Neural cell (in vitro differentiated cells): ENCODE measurements at regions not wholly inside any gene's neighbourhood (a gene's known extent, or its start where the extent isn't known, plus 50 kb on each side); places are given as distances from the start of the nearest gene placed in this dataset.

Experiments used
- CTCF ChIP-seq: fragments of 450-650 bp; IDR thresholded peaks from 2 replicates; pipeline ENCODE4 v1.5.1; 2014; ENCODE audit warnings: antibody characterized with exemption, mild to moderate bottlenecking, moderate library complexity; ENCODE audit not compliant: poor library complexity, severe bottlenecking
- EP300 ChIP-seq: fragments of 450-650 bp; conservative IDR thresholded peaks from 2 replicates; pipeline ENCODE4 v1.6.1; 2014; ENCODE audit warnings: antibody characterized with exemption, mild to moderate bottlenecking, moderate library complexity; ENCODE audit not compliant: poor library complexity, severe bottlenecking
- EZH2 ChIP-seq: fragments of 200-600, 300-800 bp; shearing (Covaris generic), sonication (generic); IDR thresholded peaks from 2 replicates; pipeline ENCODE4 v1.6.1; 2014; ENCODE audit warnings: antibody characterized with exemption, low read length, borderline replicate concordance, mild to moderate bottlenecking; ENCODE audit not compliant: insufficient read depth, poor library complexity, severe bottlenecking
- POLR2AphosphoS5 ChIP-seq: IDR thresholded peaks from 2 replicates; pipeline ENCODE4 v1.6.1; 2012
- RAD21 ChIP-seq: fragments of 450-650 bp; conservative IDR thresholded peaks from 2 replicates; pipeline ENCODE4 v1.6.1; 2014; ENCODE audit warnings: antibody characterized with exemption, mild to moderate bottlenecking, moderate library complexity
- REST ChIP-seq: IDR thresholded peaks from 2 replicates; pipeline ENCODE4 v1.6.1; 2012; ENCODE audit warnings: borderline replicate concordance
- SMC3 ChIP-seq: fragments of 450-650 bp; conservative IDR thresholded peaks from 2 replicates; pipeline ENCODE4 v1.6.1; 2014; ENCODE audit warnings: antibody characterized with exemption, mild to moderate bottlenecking, moderate library complexity; ENCODE audit not compliant: poor library complexity
- TAF1 ChIP-seq: IDR thresholded peaks from 2 replicates; pipeline ENCODE4 v1.6.1; 2012; ENCODE audit warnings: low read depth

- TF ChIP-seq EP300 (no peak), CTCF (no peak), REST (no peak), EZH2 (no peak), TAF1 (no peak), POLR2AphosphoS5 (no peak), SMC3 (no peak), RAD21 (no peak)
These were observed 320.1 kb downstream of the PIK3C3 start for GRCh38 chr18:42275138-42275535.
